ENCODE measurements at regions not wholly inside any gene's neighbourhood (a gene's known extent, or its start where the extent isn't known, plus 50 kb on each side); places are given as distances from the start of the nearest gene placed in this dataset.

- no peak for DNase-seq
Observed at GRCh38 chr3:31008994-31009393, 114.5 kb upstream of the GADL1 start.

- DNase-seq = no peak
Observed at GRCh38 chr3:31009881-31010280, 115.4 kb upstream of the GADL1 start.

GRCh38 chr3:31010491-31010890, 116.0 kb upstream of the GADL1 start:
- no peak for DNase-seq

- DNase-seq = no peak
Observed at GRCh38 chr3:31011380-31011779, 116.9 kb upstream of the GADL1 start.

- DNase-seq = no peak
Observed at GRCh38 chr3:31013090-31013489, 118.6 kb upstream of the GADL1 start.

GRCh38 chr3:31013843-31014242, 119.4 kb upstream of the GADL1 start:
- DNase-seq = no peak

GRCh38 chr3:31014317-31015040, 120.0 kb upstream of the GADL1 start:
- DNase-seq = no peak

GRCh38 chr3:31016196-31016595, 121.7 kb upstream of the GADL1 start:
- no peak for DNase-seq

- DNase-seq = no peak
Observed at GRCh38 chr3:31022716-31023115, 128.3 kb upstream of the GADL1 start.

- no peak for DNase-seq
Observed at GRCh38 chr3:31025541-31025940, 131.1 kb upstream of the GADL1 start.

GRCh38 chr3:31027191-31027761, 132.8 kb upstream of the GADL1 start:
- no peak for DNase-seq

- DNase-seq = no peak
Observed at GRCh38 chr3:31027914-31028313, 133.5 kb upstream of the GADL1 start.

GRCh38 chr3:31028766-31029165, 134.3 kb upstream of the GADL1 start:
- DNase-seq = no peak

- DNase-seq = no peak
Observed at GRCh38 chr3:31029706-31030105, 135.2 kb upstream of the GADL1 start.

- no peak for DNase-seq
Observed at GRCh38 chr3:31035681-31036080, 141.2 kb upstream of the GADL1 start.

- DNase-seq = no peak
Observed at GRCh38 chr3:31038086-31038739, 143.8 kb upstream of the GADL1 start.

GRCh38 chr3:31039145-31039544, 144.7 kb upstream of the GADL1 start:
- no peak for DNase-seq

GRCh38 chr3:31041161-31041978, 146.9 kb upstream of the GADL1 start:
- DNase-seq = no peak

- no peak for DNase-seq
Observed at GRCh38 chr3:31043184-31043819, 148.8 kb upstream of the GADL1 start.

GRCh38 chr3:31047673-31048072, 153.2 kb upstream of the GADL1 start:
- DNase-seq = no peak

- no peak for DNase-seq
Observed at GRCh38 chr3:31048143-31048542, 153.7 kb upstream of the GADL1 start.

- DNase-seq = no peak
Observed at GRCh38 chr3:31050296-31050695, 155.8 kb upstream of the GADL1 start.

- no peak for DNase-seq
Observed at GRCh38 chr3:31051226-31051625, 156.8 kb upstream of the GADL1 start.
